22Rv1 (cell line): ENCODE measurements at regions not wholly inside any gene's neighbourhood (a gene's known extent, or its start where the extent isn't known, plus 50 kb on each side); places are given as distances from the start of the nearest gene placed in this dataset.

Source experiments
- ZFX ChIP-seq: fragments of 450-650 bp; IDR thresholded peaks from 2 replicates; pipeline ENCODE4 v1.6.1; 2017; ENCODE audit warnings: antibody characterized with exemption, borderline replicate concordance
- TF ChIP-seq, protein P1 (sequence below): fragments of 450-650 bp; IDR thresholded peaks from 2 replicates; pipeline ENCODE4 v1.5.1; 2017; ENCODE audit warnings: mild to moderate bottlenecking

GRCh38 chr21:27513825-27514224 lies 546.9 kb upstream of the ADAMTS5 start:
- TF ChIP-seq, protein P1, sequence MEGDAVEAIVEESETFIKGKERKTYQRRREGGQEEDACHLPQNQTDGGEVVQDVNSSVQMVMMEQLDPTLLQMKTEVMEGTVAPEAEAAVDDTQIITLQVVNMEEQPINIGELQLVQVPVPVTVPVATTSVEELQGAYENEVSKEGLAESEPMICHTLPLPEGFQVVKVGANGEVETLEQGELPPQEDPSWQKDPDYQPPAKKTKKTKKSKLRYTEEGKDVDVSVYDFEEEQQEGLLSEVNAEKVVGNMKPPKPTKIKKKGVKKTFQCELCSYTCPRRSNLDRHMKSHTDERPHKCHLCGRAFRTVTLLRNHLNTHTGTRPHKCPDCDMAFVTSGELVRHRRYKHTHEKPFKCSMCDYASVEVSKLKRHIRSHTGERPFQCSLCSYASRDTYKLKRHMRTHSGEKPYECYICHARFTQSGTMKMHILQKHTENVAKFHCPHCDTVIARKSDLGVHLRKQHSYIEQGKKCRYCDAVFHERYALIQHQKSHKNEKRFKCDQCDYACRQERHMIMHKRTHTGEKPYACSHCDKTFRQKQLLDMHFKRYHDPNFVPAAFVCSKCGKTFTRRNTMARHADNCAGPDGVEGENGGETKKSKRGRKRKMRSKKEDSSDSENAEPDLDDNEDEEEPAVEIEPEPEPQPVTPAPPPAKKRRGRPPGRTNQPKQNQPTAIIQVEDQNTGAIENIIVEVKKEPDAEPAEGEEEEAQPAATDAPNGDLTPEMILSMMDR: no peak
- no peak for TF ChIP-seq ZFX
